HG03439 (cell line): ENCODE measurements at regions not wholly inside any gene's neighbourhood (a gene's known extent, or its start where the extent isn't known, plus 50 kb on each side); places are given as distances from the start of the nearest gene placed in this dataset.
"Not testable (repeated sequence)": the region's sequence is repeated elsewhere in the genome, so short reads cannot be mapped to it uniquely, and the experiment has no call there.

Experiments used
- ATAC-seq: cut with Tn5 transposase; IDR thresholded peaks from one replicate; pipeline ENCODE4 v1.9.1; 2021; ENCODE audit warnings: mild to moderate bottlenecking, moderate library complexity; ENCODE audit not compliant: unreplicated experiment

DNA sequence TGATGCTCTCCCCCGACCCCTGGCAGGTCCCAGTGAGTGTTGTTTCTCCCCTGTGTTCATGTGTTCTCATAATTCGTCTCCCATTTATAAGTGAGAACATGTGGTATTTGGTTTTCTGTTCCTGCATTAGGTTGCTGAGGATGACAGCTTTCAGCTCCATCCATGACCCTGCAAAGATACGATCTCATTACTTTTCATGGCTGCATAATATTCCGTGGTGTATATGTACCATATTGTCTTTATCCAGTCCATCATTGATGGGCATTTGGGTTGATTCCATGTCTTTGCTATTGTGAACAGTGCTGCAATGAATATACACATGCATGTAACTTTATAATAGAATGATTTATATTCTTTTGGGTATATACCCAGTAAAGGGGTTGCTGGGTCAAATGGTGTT is 321.5 kb downstream of the EMP1 start:
- ATAC-seq, result not testable (repeated sequence)

DNA sequence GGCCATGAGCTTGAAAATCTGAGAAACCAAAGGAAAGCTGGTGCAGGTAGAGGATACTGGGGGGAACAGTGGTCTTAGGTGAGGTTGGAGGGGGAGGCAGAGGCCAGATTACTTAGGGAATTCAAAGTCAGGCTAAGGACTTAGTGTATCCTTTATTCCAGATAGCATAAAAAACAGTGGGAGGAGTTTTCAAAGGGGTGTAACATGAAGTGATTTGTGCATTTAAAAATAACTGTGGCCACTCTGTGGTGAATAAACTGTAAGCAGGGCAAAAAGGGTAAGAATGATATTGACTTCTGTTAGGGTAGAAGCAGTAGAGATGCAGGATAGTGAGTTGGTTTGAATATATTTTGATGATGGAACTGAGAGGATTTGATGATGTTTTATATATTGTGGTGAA is 313.2 kb downstream of the EMP1 start:
- ATAC-seq, result no peak

DNA sequence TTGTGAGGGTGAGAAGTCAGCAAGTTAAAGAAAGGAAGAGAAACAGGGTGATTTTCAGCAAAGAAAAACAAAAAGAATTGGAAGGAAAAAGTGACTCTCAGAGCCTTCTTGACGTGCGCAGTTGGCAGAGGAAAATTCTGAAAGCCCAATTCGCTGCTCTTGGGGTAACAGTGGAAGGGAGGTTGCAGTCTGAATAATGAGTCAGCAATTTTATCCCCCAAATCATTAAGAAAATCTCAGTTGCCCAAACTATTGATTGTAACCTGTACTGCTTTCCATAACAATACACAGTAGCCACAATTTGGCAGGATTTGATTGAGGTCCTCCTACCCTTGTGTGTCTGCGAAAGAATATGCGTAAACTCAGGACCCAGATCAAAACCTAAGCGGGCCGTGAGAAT is 309.1 kb downstream of the EMP1 start:
- no peak for ATAC-seq

DNA sequence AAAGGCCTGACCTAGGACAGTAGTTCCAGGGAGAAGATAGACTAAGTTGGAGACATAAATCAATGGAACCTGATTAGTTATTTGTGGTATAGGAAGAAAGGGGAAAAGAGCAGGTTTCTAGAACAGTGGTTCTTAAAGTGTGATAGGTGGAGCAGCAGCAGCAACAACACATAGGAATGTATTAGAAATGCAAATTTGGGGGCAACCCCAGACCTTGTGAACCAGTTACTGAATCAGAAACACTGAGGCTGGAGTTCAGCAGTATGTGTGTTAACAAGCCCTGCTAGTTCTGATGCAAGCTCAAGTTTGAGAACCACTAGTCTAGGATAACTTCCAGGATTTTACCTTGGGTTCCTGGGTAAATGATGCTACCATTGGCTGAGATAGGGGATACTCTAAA is 308.7 kb downstream of the EMP1 start:
- ATAC-seq, result no peak

DNA sequence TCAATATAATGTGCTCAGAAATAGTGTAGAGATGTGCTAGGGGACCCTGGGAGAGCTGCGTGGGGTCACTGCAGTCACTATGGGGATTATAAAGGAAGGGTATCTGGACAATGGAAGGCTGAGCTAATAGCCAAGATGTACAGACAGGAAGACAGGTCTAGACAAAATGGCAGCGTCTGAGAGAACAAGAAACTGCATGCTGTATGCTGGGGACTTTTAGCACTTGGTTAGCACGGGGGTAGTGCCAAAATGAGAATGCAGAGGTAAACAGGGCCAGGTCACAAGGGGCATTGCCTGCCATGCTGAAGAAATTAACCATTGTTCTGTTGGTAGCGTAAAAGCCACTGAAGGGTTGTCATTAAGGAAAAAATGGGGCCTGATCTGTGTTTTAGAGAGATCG is 308.2 kb downstream of the EMP1 start:
- ATAC-seq, result no peak

DNA sequence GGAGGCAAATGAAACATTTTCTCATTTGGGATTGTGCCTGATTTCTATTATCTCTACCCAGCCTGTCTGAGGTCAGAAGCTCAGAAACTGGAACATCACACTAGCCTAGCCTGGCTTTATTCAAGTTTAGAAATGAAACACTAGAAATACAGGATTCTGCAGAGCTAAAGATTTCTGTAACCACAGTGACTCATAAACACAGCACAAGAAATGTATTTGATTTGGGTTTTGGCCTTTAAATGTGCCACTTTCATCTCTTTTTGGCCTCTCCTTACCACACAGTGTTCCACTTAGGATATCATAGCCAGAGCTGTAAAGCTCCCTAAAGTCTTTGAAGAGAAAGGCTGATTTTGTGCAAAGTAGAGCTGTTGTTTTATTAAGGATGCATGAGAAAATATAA is 307.5 kb downstream of the EMP1 start:
- no peak for ATAC-seq

DNA sequence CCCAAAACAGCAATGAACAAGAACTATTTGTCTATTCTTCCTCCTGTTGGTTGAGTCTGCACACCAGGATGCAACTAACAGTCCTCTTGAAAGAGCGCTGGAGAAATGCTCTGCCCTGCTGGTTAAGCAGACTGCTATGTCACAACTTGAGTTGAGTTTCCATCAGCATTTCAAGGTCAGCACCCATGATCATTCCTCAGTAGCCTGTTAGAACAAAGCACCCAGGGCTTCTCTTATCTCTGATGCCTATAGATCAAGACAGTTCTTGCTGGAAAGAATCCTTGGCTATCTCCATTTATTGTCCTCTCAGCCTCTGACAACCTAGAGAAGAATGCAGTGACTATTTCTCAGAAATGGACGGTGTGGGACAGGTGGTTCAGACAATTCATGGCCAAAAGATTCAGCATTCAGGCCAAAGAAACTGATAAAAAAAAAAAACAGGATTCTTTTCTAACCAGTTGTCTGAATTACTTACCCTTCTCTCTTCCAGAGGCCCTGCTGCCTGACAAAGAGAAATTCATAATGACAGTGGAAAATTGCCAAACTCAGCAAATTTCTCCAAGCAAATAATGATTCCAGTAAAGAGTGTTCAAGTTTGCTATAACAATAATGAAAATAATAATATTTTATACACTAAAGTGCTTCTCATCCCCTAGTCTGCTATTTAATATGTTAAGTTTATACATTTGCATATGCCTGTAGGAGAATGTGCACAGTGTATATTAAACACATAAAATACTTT is 306.7 kb downstream of the EMP1 start:
- no peak for ATAC-seq

DNA sequence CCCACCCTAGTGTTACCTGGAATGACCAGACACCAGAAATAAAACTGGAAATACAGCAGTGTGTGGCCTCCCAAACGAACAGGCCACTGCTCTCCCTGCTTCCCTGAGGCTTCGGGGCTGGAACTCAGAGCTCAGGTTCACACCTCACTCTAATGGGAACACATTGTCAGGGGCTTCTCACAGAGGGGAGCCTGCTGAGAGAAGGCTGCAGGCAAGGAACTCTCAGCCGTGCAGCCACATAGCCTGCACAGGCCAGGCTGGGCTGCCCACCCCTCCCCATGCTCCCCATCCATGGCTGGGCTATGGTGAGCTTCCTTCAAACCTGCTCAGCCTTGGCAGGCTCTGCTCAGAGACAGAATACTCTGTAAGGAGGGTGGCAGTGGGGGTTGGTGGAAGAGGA is 302.5 kb downstream of the EMP1 start:
- no peak for ATAC-seq

DNA sequence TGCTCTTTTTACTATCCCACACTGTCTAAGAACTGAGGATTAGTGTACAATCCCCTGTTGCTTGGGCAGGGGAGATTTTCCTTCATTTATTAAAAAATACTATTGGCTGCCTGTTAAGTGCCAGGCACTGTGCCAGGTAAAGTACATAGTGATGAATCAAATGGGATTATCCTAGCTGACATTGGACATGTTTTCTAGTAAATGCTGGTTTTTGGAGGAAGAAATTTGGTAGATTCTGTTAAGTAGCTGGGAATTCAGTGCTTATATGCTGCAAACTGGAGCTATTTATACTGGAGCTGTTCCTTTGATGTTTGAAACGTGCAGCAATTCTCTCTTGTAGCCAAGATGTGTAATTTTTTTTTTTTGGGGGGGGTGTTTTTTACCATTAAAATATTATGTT is 299.6 kb downstream of the EMP1 start:
- ATAC-seq, result no peak

DNA sequence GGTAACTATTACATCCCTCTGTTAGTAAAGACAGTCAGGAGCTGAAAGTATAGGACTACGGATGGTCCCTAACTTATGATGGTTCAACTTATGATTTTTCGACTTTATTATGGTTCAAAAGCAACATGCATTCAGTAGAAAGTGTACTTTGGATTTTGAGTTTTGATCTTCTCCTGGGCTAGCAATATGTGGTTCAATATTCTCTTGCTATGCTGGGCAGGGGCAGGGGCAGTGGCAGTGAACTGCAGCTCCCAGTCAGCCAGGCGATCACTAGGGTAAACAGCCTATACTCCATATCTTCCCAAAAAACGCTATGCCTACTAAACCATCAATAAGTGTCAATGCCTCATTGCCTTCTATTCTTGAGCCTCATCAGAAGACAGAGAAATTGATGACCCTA is 292.7 kb downstream of the EMP1 start:
- ATAC-seq, result no peak

DNA sequence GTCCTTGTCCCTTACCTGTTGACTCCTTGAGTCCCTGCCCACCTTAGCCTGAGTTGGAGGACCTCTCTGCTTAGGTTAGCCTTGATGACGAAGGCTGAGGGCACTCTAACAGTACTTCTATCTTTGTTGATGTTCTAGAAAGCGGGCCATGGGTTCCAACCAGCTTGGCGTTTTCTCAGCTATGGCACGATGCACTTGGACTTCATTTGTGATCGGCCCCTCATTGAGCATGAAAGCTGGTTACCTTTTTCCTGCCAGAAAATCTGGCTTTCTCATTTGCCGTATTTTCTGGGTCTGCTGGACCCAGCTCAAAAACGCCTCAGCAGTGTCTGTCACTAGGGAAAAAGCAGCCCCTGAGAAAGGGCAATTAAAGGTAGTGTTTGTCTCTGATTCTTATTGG is 290.8 kb downstream of the EMP1 start:
- ATAC-seq, result no peak

DNA sequence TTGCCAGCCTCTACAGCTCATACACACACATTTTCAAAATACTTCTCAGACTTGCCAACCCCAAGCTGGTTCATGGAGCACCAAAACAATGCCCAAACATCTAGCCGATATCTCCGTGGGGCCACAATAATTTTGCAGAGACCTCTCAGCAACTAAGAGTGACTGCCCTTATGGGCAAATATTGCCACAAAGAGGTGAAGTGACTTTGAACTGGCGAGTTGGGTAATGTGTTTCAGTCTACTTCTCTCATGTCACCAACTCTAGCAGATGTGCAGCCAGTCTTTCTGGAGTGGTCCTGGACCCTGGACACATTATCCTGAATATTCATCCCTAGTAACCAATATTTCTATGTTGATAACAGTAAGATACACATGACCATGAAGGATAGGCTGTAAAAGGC is 290.3 kb downstream of the EMP1 start:
- ATAC-seq, result no peak

DNA sequence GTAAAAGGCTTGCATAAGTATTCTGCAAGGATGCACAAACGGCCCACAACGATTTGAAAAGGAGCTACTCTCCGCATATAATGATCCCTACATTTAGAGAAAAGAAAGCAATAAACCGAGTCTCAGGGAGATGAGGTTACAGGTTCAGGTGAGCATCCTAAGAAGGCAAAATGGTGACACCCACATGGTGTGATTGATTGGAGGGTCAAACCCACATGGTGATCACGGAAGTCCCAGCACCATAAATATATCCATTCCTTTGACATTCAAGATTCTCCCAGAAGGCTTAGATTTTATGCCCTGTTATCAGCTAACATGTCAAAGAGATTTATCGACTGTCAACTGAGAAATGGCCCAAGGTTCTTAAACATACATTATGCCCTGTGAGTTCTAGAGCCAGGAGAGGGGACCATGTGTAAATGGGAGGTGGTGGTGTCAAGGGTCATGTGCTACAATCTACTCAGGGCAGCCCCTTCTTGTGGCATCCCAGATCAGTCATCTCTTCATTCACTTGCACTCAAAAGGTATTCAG is 282.2 kb downstream of the EMP1 start:
- ATAC-seq, result no peak

DNA sequence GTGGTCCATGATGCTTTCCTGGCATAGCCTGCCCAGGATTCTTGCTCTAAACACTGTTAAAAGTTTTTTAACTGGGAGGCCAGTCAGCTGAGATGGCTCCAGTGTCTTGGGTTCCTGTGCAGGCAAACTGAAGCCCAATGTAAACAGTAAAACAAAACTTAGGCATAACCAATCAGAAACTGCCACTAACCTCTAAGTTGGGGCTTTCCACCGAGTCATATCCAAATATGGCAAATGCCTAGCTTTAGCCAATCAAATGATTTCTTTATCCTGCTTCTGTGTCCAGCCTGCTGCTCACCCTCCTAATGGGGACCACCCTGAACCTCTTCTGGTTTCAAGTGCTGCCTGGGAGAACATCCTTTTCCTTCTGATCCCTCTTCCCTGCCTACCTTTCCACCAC is 277.9 kb downstream of the EMP1 start:
- no peak for ATAC-seq

DNA sequence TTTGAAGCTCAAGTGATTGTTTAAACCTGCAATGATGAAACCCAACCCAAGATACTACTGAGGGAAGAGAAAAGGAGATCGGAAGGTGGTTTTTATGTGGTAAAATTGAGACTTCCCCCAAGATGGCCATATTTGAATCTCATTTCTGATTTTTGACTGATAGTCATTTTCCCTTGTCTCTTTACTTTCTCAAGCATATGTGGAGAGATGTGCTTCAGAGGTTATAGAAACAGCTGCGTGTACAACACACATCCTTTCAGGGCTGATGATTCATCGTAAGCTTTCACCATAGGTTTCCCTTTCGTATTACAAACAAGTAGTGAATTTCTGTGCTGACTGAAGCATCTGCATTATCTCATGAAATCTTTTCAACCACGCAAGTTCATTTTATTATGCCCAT is 276.2 kb downstream of the EMP1 start:
- ATAC-seq, result peak; percentile 99

DNA sequence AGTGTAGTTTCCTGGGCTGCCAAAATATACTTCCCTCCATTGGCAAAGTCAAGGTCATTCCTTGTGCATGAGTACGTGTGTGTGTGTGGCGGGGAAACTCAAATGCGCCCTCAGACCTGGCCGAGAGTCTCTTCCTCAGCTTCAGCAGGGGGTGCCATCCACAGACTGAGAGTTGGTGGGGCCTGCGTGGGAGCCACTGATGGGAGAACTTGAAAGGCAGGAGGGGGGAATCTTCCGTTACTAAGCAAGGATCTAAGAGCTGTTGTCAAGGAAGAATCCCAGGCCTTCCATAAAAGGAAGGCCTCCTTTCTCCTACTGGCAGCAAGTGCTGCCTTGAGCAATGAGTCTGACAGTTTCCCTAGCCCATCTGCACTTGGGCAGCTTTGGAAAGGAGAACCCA is 274.9 kb downstream of the EMP1 start:
- no peak for ATAC-seq

DNA sequence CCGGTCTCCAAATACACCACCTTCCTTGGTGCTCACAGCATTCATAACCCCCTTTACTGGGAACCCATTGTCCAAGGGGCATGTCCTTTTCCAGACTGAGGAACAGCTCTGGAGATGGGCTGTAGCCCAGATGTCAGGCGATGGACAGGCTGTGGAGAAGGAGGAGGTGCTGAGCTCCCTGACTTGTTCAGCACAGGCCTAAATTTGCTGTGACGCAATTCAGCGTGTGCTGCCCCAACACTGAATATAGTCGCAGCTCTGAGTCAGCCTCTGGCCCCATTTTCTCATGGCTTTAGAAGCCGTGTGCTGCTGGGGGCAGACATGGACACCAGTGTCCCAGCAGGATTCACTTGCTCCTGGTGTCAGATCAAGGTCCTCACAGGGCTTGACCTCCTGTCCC is 269.1 kb downstream of the EMP1 start:
- no peak for ATAC-seq

DNA sequence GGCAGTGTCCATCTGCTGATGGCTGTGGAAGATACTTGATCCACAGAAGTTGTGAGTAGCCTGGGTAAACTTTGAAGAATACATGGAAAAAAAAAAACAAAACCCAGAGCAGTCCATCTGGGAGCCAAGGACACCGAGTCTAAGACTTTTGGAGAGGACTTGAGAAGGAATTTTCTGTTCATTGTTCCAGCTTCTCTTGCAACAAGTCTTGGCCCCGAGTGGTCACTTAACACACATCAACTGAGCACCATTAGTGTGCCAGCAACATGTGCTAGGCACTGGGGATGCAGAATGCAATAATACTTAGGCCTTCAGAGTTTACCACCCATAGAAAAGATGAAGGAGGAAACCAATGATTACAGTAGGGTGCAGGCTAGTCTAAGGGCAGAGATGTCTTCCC is 266.7 kb downstream of the EMP1 start:
- no peak for ATAC-seq

DNA sequence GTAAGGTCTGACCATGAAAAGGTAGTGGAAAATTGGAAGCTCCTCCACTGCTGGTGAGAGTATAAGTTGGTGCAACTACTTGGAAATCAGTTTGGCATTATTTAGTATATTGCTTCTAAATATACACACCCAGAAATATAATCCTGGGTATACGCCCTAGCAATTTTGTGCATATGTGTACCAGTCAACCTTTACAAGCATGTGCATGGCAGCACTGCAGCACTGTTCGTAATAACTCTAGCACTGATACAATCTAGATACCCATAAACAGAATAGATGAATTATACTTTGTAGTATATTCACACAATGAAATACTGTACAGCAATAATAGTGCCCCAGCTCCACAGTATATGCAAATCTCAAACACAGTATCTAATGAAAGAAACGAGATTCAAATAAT is 265.9 kb downstream of the EMP1 start:
- ATAC-seq, result no peak

DNA sequence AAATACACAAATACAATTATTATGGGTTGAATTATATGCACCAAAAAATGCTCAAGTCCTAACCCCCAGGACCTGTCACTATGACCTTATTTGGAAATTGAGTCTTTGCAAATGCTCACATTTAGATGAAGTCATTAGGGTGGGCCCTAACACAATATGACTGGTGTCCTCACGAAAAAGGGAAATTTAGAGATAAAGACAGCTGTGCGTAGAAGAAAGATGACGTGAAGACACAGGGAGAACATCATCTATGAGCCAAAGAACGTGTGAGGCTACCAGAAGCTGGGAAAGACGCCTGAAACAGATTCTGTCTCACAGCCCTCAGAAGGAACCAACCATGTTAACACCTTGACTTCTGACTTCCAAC is 259.2 kb downstream of the EMP1 start:
- ATAC-seq, result no peak

DNA sequence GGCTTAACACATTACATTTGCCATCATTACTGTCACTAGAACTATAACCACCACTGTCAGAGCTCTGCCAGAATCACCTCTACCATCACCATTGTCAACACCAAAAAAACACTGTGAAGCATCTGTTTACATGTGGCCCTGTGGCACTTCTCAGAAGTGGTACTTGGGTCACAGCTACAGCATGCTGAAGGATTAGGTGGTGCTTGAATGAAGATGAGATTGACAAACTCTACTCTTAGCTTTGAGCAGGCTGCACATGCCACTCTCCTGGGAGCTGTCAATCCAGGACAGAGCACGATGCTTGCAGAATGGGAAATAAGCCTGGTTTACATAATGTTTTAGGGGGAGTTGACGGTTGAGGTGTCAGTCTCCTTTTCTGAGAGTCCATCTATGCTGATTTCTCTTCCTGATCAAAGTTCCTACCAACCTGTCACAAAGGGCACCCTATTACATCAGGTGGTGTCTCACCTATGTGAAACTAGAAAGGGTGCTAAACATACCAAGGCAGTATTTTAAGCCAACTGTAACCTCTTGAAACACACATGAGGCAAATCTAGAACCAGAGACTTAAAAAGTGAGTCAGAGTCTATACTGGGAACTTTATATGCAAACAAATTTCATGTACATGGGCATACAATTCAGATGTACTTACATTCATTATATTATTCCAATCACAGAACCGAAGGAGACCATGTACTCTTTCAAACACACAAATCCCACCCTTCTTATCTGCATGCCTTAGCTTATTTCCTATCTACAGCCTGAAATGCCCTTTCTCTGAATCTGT is 258.7 kb downstream of the EMP1 start:
- ATAC-seq, result no peak

DNA sequence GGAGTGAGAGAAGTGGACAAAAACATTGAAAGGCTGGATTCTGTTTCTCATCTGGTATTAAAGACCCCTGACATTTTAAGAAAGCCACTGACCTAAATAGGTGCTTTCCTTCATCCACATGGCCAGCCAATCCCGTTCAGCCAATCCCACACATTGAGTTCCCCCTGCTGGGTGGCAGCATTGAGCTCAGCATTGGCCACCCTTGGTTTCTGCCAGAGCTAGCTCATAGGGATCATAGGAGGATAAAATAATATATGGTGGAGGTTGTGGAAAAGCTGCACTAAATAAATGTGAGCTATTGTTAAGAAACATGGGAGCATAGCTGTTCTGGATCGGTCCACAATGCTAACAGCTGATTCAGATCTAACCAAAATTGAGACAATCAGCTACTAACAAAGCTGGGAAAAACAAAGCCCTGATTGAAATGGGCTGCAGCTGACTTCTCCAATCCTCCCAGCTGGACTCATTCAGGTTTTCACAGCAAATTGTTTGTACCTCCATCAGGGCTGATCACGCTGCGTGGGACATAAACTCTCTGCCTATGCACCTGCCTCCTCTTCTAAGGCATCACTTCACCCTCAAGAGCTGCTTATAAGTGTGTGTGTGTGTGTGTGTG is 256.5 kb downstream of the EMP1 start:
- ATAC-seq, result no peak
